Esophagus muscularis mucosa (tissue), 4 donors: ENCODE measurements at regions not wholly inside any gene's neighbourhood (a gene's known extent, or its start where the extent isn't known, plus 50 kb on each side); places are given as distances from the start of the nearest gene placed in this dataset.

Experiments
- CTCF ChIP-seq, 3 experiments: fragments of 200-600 bp in 2 of 3; fragments of 450-650 bp in 1 of 3; sonication (generic) in 2 of 3; IDR thresholded peaks; one replicate each; pipeline ENCODE4 v1.5.1; 2017 to 2019; ENCODE audit warnings: antibody characterized with exemption in 3 of 3, mild to moderate bottlenecking in 2 of 3, moderate library complexity in 1 of 3
- EP300 ChIP-seq: sonication (generic); formaldehyde crosslinking; IDR thresholded peaks from one replicate; pipeline ENCODE4 v1.6.1; 2017; ENCODE audit warnings: antibody characterized with exemption
- POLR2A ChIP-seq: fragments of 450-650 bp; IDR thresholded peaks from one replicate; pipeline ENCODE4 v1.6.1; 2017; ENCODE audit warnings: antibody characterized with exemption, moderate library complexity, mild to moderate bottlenecking, low read depth
- POLR2AphosphoS5 ChIP-seq, 2 donors: sonication (generic); formaldehyde crosslinking; IDR thresholded peaks; one replicate each; pipeline ENCODE4 v1.6.1; 2017; ENCODE audit warnings: antibody characterized with exemption in 2 of 2

DNA sequence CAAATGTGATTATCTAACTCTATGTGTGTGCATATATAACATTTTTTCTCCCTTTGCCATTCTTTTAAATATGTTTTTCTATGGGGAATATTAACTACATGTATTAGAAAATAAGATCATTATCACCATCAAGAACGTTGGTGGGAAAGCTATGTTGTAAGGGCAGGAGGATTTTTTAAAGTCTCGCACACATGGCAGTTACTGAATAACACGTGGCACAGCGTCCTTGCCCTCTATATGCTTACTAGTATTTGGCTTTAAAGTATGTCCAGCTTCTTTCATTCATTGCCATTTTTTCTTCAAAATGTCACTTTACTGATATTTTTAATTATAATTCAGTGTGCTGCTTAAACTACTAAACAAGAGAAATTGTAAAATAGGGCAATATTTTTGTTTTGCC lies 944.3 kb downstream of the SOCS6 start:
- TF ChIP-seq EP300: no peak
- no peak for TF ChIP-seq CTCF (IDR thresholded peaks at IDR 0.05)
- TF ChIP-seq POLR2AphosphoS5 (IDR thresholded peaks at IDR 0.05): no peak
- no peak for TF ChIP-seq POLR2A
